GM12892 (cell line): ENCODE measurements at regions not wholly inside any gene's neighbourhood (a gene's known extent, or its start where the extent isn't known, plus 50 kb on each side); places are given as distances from the start of the nearest gene placed in this dataset.

Experiments used
- POLR2A ChIP-seq: IDR thresholded peaks from 2 replicates; pipeline ENCODE4 v1.6.1; 2011; ENCODE audit warnings: low read depth, low read length, control low read depth
- POLR2AphosphoS5 ChIP-seq: IDR thresholded peaks from 2 replicates; pipeline ENCODE4 v1.6.1; 2011; ENCODE audit warnings: low read depth, low read length, control low read depth
- TAF1 ChIP-seq: IDR thresholded peaks from 2 replicates; pipeline ENCODE4 v1.6.1; 2011; ENCODE audit warnings: low read depth, mild to moderate bottlenecking, control low read depth, low read length, borderline replicate concordance

DNA sequence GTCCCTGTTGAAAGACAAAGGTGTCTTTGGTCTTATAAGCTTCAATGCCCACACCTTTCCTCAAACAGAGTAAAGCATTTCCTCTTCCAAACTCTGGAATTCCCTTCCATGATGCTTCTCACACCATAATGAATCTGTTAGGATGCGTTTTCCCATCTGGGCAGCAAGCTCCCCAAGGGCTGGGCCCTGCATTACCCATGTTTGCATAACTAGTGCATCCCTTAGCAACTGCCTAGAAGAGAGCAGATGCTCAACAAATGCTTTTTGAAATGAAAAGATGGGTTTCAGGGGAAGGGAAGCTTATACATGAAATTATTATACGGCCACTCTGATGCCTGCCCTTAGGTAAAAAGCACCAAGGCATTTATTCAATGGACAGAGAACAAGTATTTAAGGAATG lies 124.5 kb upstream of the CCL2 start:
- TF ChIP-seq POLR2A (no peak), POLR2AphosphoS5 (no peak), TAF1 (no peak)
